ENCODE measurements at regions not wholly inside any gene's neighbourhood (a gene's known extent, or its start where the extent isn't known, plus 50 kb on each side); places are given as distances from the start of the nearest gene placed in this dataset.

GRCh38 chr11:79510960-79511359 is 70.1 kb upstream of the TENM4 start:
- Histone ChIP-seq H2AK5ac (ENCODE audit: low read length) (no peak overlapping the region), H2BK5ac (ENCODE audit: low read depth, low read length, poor library complexity) (no peak overlapping the region), H3K27me3 (ENCODE audit: insufficient read depth, low read length) (no peaks in the 10 kb centered on the region), H4K91ac (ENCODE audit: low read depth, low read length) (no peak overlapping the region), H3K14ac (ENCODE audit: low read length) (no peak overlapping the region), H3K4me1 (ENCODE audit: control insufficient read depth in 1 of 2, insufficient read depth in 2 of 2, low read length in 2 of 2) (peaks cover 2 to 4% of the 10 kb centered on the region in 2 experiments), H4K12ac (ENCODE audit: low read depth, low read length) (no peak overlapping the region), H2BK120ac (ENCODE audit: insufficient read depth, low read length, poor library complexity) (no peak overlapping the region), H3K4me3 (ENCODE audit: low read depth, low read length) (no peak overlapping the region), H3K79me1 (ENCODE audit: low read length) (no peaks in the 10 kb centered on the region), H3K79me2 (ENCODE audit: control insufficient read depth, insufficient read depth, low read length, poor library complexity) (no peaks in the 10 kb centered on the region), H3K23ac (ENCODE audit: low read length) (no peak overlapping the region), H2AFZ (ENCODE audit: insufficient read depth, low read length, poor library complexity) (no peak overlapping the region), H3K27ac (ENCODE audit: low read depth, low read length) (no peak overlapping the region), H3K4me2 (ENCODE audit: low read length) (no peak overlapping the region), H2BK12ac (ENCODE audit: low read length) (no peak overlapping the region), H3K9ac (ENCODE audit: low read length) (no peak overlapping the region), H3K18ac (ENCODE audit: low read length) (no peak overlapping the region), H3K4ac (ENCODE audit: low read depth, low read length) (no peak overlapping the region), H4K8ac (ENCODE audit: low read depth, low read length) (no peak overlapping the region), H3K9me3 (ENCODE audit: insufficient read depth, low read depth, low read length) (no peaks in the 10 kb centered on the region), H3K36me3 (ENCODE audit: control insufficient read depth in 1 of 2, insufficient read depth in 2 of 2, low read length in 2 of 2) (no peaks in the 10 kb centered on the region)
- WGBS (ENCODE audit: extremely low coverage, insufficient coverage, insufficient read length): no CpG with 5 or more reads among the region's 9 CpGs
- no peak for DNase-seq

GRCh38 chr11:79508461-79508860 is 67.6 kb upstream of the TENM4 start:
- no peak overlapping the region for H3K9ac ChIP-seq (ENCODE audit: low read length)
- H2AFZ ChIP-seq (ENCODE audit: insufficient read depth, low read length, poor library complexity): no peak overlapping the region
- no peak overlapping the region for H3K4me3 ChIP-seq (ENCODE audit: low read depth, low read length)
- H3K79me1 ChIP-seq (ENCODE audit: low read length): no peaks in the 10 kb centered on the region
- no peak overlapping the region for H2BK5ac ChIP-seq (ENCODE audit: low read depth, low read length, poor library complexity)
- H3K27me3 ChIP-seq (ENCODE audit: insufficient read depth, low read length): no peaks in the 10 kb centered on the region
- H3K79me2 ChIP-seq (ENCODE audit: control insufficient read depth, insufficient read depth, low read length, poor library complexity): no peaks in the 10 kb centered on the region
- WGBS (ENCODE audit: extremely low coverage, insufficient coverage, insufficient read length): no CpG with 5 or more reads among the region's 3 CpGs
- H3K4ac ChIP-seq (ENCODE audit: low read depth, low read length): no peak overlapping the region
- no peak overlapping the region for H4K8ac ChIP-seq (ENCODE audit: low read depth, low read length)
- H3K4me2 ChIP-seq (ENCODE audit: low read length): no peak overlapping the region
- H2AK5ac ChIP-seq (ENCODE audit: low read length): no peak overlapping the region
- no peak overlapping the region for H3K14ac ChIP-seq (ENCODE audit: low read length)
- H2BK12ac ChIP-seq (ENCODE audit: low read length): no peak overlapping the region
- H3K4me1 ChIP-seq (ENCODE audit: control insufficient read depth in 1 of 2, insufficient read depth in 2 of 2, low read length in 2 of 2): peaks cover 2 to 4% of the 10 kb centered on the region in 2 experiments
- no peak overlapping the region for H3K27ac ChIP-seq (ENCODE audit: low read depth, low read length)
- H2BK120ac ChIP-seq (ENCODE audit: insufficient read depth, low read length, poor library complexity): no peak overlapping the region
- H3K23ac ChIP-seq (ENCODE audit: low read length): no peak overlapping the region
- H4K91ac ChIP-seq (ENCODE audit: low read depth, low read length): no peak overlapping the region
- H3K36me3 ChIP-seq (ENCODE audit: control insufficient read depth in 1 of 2, insufficient read depth in 2 of 2, low read length in 2 of 2): no peaks in the 10 kb centered on the region
- no peaks in the 10 kb centered on the region for H3K9me3 ChIP-seq (ENCODE audit: insufficient read depth, low read depth, low read length)
- no peak overlapping the region for H4K12ac ChIP-seq (ENCODE audit: low read depth, low read length)
- H3K18ac ChIP-seq (ENCODE audit: low read length): no peak overlapping the region
- no peak for DNase-seq

GRCh38 chr11:79507706-79508105 is 66.9 kb upstream of the TENM4 start:
- no peak overlapping the region for H2BK120ac ChIP-seq (ENCODE audit: insufficient read depth, low read length, poor library complexity)
- H3K18ac ChIP-seq (ENCODE audit: low read length): no peak overlapping the region
- H3K23ac ChIP-seq (ENCODE audit: low read length): no peak overlapping the region
- no peak overlapping the region for H3K4ac ChIP-seq (ENCODE audit: low read depth, low read length)
- H3K4me1 ChIP-seq (ENCODE audit: control insufficient read depth in 1 of 2, insufficient read depth in 2 of 2, low read length in 2 of 2): peaks cover 2 to 3% of the 10 kb centered on the region in 2 experiments
- no peak overlapping the region for H3K9ac ChIP-seq (ENCODE audit: low read length)
- no peak overlapping the region for H3K14ac ChIP-seq (ENCODE audit: low read length)
- H3K27ac ChIP-seq (ENCODE audit: low read depth, low read length): no peak overlapping the region
- no peak overlapping the region for H3K4me2 ChIP-seq (ENCODE audit: low read length)
- H3K79me2 ChIP-seq (ENCODE audit: control insufficient read depth, insufficient read depth, low read length, poor library complexity): no peaks in the 10 kb centered on the region
- H4K91ac ChIP-seq (ENCODE audit: low read depth, low read length): no peak overlapping the region
- no peak overlapping the region for H2BK12ac ChIP-seq (ENCODE audit: low read length)
- H3K79me1 ChIP-seq (ENCODE audit: low read length): no peaks in the 10 kb centered on the region
- no peak overlapping the region for H4K8ac ChIP-seq (ENCODE audit: low read depth, low read length)
- WGBS (ENCODE audit: extremely low coverage, insufficient coverage, insufficient read length): no CpG with 5 or more reads among the region's 7 CpGs
- no peaks in the 10 kb centered on the region for H3K9me3 ChIP-seq (ENCODE audit: insufficient read depth, low read depth, low read length)
- H2BK5ac ChIP-seq (ENCODE audit: low read depth, low read length, poor library complexity): no peak overlapping the region
- H3K27me3 ChIP-seq (ENCODE audit: insufficient read depth, low read length): no peaks in the 10 kb centered on the region
- H2AFZ ChIP-seq (ENCODE audit: insufficient read depth, low read length, poor library complexity): no peak overlapping the region
- DNase-seq: no peak
- no peak overlapping the region for H3K4me3 ChIP-seq (ENCODE audit: low read depth, low read length)
- H4K12ac ChIP-seq (ENCODE audit: low read depth, low read length): no peak overlapping the region
- no peak overlapping the region for H2AK5ac ChIP-seq (ENCODE audit: low read length)
- H3K36me3 ChIP-seq (ENCODE audit: control insufficient read depth in 1 of 2, insufficient read depth in 2 of 2, low read length in 2 of 2): no peaks in the 10 kb centered on the region

- no peak for DNase-seq
- no CpG with 5 or more reads among the region's 11 CpGs for WGBS (ENCODE audit: extremely low coverage, insufficient coverage, insufficient read length)
These were observed 66.0 kb upstream of the TENM4 start for GRCh38 chr11:79506734-79507344.

More at GRCh38 chr11:79506734-79507344, 66.0 kb upstream of the TENM4 start:
- no peak overlapping the region for H3K4me3 ChIP-seq (ENCODE audit: low read depth, low read length)
- no peak overlapping the region for H3K4me2 ChIP-seq (ENCODE audit: low read length)
- H3K4ac ChIP-seq (ENCODE audit: low read depth, low read length): no peak overlapping the region
- no peak overlapping the region for H2BK120ac ChIP-seq (ENCODE audit: insufficient read depth, low read length, poor library complexity)
- H2AK5ac ChIP-seq (ENCODE audit: low read length): no peak overlapping the region
- no peak overlapping the region for H2AFZ ChIP-seq (ENCODE audit: insufficient read depth, low read length, poor library complexity)
- H3K23ac ChIP-seq (ENCODE audit: low read length): no peak overlapping the region
- no peak overlapping the region for H3K18ac ChIP-seq (ENCODE audit: low read length)
- no peak overlapping the region for H4K12ac ChIP-seq (ENCODE audit: low read depth, low read length)
- no peak overlapping the region for H2BK12ac ChIP-seq (ENCODE audit: low read length)
- no peak overlapping the region for H2BK5ac ChIP-seq (ENCODE audit: low read depth, low read length, poor library complexity)
- H3K36me3 ChIP-seq (ENCODE audit: control insufficient read depth in 1 of 2, insufficient read depth in 2 of 2, low read length in 2 of 2): no peaks in the 10 kb centered on the region
- H3K9ac ChIP-seq (ENCODE audit: low read length): no peak overlapping the region
- no peaks in the 10 kb centered on the region for H3K9me3 ChIP-seq (ENCODE audit: insufficient read depth, low read depth, low read length)
- peaks cover 1 to 2% of the 10 kb centered on the region in 2 experiments for H3K4me1 ChIP-seq (ENCODE audit: control insufficient read depth in 1 of 2, insufficient read depth in 2 of 2, low read length in 2 of 2)
- H3K79me2 ChIP-seq (ENCODE audit: control insufficient read depth, insufficient read depth, low read length, poor library complexity): no peaks in the 10 kb centered on the region
- H4K8ac ChIP-seq (ENCODE audit: low read depth, low read length): no peak overlapping the region
- H3K14ac ChIP-seq (ENCODE audit: low read length): no peak overlapping the region
- H3K27ac ChIP-seq (ENCODE audit: low read depth, low read length): no peak overlapping the region
- no peaks in the 10 kb centered on the region for H3K27me3 ChIP-seq (ENCODE audit: insufficient read depth, low read length)
- no peak overlapping the region for H4K91ac ChIP-seq (ENCODE audit: low read depth, low read length)
- H3K79me1 ChIP-seq (ENCODE audit: low read length): no peaks in the 10 kb centered on the region

Measured in trophoblast cell (in vitro differentiated cells and primary cell).